NCI-H446 treated with DMSO at 0.1 percent for 48 hours (cell line): ENCODE measurements at regions not wholly inside any gene's neighbourhood (a gene's known extent, or its start where the extent isn't known, plus 50 kb on each side); places are given as distances from the start of the nearest gene placed in this dataset.

Experiments used
- DNase-seq: peaks from one replicate; lab custom pipeline; 2025; lab: John Stamatoyannopoulos, UW

GRCh38 chr5:89470658-89471057 is 587.7 kb upstream of the MEF2C start:
- no peak for DNase-seq

DNA sequence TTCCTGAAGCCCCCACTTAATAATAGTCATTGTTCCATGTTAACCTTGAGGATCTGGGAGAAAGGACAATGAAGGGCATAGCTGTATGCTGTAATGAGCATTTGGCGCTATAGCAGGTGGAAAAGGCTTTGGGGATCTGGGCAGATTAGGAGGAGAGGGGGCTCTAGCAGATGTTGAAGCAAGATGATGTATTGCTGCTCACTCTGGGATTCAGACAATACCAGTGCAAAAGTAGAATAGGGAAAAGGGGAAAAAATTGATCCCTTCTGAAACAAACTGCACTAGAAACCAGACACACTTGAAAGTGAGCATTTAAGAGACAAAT is 575.3 kb upstream of the MEF2C start:
- DNase-seq = no peak

DNA sequence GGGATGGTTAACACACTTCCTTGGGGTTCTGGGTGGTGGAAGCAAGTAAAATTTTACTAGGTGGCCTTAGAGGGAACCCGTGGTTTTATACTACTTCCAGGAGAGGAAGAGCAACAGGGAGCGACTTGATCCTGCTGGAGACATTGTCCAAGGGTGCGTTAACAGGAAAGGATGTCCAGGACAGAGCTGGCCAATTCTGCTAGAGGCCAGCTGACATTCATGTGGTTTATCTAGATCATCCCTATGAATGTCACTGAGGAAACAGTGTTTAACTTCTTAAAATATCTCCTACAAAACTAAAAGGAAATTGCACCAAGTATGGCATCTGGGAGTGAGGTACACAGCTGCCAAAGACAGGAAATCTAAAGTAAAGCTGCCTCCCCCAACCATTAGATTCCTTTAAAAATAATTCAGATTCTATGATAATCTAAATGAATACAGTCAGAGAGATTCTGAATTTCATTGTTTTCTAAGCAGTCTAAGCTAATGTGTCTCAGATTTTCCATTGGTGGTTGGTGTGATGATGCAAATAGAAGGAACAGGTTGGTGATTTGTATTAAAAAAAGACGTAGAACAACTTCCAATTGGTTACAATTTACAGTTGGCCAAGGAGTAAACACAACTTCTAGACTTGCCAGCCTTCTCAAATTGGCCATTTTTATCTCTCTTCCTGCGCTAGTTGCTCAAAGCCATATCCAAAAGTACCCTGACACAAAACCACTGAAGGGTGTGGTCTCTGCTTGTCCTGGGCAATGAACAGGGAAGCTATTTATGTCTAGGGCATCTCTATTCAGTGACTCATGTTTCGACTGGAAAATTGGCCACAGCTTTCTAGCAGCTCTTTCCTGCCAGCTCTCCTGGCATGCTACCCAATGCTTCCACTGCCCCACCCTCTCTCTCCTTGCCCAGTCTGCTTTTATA is 574.7 kb upstream of the MEF2C start:
- peak; percentile 94 for DNase-seq

GRCh38 chr5:89452081-89452480 is 569.1 kb upstream of the MEF2C start:
- DNase-seq = no peak

DNA sequence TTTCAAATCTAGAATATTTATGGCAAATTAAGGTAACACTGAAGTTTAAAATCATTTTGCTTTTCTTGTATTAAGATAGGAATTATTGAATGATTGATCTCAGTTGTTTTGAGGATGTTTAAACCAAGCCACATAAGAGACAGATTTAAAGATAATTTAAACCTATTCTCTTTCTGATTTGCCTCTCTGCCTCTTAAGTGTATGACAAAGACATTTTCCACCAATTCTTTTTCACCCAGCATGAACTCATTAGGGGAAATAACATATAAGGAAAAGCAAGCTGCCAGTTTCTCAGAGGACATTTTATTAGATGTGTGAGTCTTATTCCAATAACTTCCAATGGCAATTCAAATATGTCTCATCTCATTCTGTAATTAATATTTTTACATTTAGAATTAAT is 568.3 kb upstream of the MEF2C start:
- DNase-seq = no peak

DNA sequence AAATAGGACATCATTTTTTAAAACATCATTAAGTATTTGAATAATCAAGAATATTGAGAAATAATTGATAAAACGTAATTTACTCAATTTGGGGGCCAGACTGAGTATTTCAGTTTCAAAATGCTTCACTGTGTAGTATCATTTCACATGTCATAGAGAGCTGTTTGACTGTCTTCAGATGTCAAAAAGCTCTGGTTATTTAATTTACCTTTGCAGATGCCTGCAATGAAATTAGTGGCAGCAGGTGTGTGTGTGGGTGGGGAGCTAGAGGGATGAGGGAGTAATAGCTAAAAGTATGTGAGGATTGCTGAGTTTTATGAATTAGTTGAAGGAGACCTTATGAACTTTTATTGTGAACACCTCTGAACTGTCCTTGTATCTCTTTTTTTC is 567.2 kb upstream of the MEF2C start:
- DNase-seq = no peak

DNA sequence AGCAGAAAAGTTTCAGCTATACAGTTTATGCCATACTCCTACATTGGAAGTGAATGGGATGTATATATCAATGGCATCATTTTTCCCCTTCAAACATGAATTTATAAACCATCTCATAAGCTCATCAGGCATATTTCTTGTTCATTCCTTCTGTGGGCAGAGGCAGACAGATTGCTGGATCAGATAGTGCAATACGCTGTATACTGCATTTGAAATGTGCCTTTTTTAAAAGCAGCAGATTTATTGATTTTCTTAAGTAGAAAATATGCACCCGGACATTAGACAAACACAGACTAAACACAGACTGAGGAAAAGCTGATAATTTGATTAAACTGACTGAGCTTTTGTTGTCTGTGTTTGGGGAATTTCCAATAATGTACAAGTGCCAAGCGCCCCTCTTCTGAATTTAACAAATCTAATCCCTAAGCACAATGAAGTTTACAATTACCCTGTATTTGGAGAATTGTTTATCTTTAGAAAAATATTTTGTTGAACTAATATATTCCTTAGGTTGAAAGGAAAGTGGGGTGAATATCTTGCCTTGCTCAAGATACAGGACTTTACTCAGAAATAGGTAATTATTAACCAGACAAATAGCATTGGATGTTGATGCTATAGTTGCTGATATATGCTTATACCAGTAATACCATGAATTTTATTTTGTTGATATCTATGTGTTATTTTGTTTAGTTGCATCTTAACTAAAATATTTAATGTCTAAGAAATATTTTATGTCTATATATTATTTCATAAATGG is 566.6 kb upstream of the MEF2C start:
- no peak for DNase-seq

DNA sequence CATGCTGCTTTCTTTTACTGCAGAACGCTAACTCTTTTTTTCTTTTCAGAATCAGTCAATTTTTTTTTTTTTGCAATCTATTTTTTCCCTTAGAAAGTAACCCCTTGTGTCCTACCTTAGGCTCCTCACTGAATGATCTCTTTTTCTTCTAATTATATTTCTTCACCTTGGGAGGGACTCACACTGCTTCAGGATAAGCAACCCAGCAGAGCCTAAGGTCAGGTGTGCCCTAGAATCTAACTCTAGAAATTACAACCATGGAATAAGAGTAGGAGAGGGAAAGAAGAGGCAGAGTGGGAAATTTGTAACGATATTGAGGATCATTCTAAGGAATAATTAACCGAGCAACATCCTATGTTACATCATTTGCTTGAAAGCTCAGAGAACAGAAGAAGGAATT is 564.0 kb upstream of the MEF2C start:
- DNase-seq = no peak

- DNase-seq = no peak
These were observed 562.2 kb upstream of the MEF2C start for GRCh38 chr5:89445106-89445745.

- no peak for DNase-seq
These were observed 561.1 kb upstream of the MEF2C start for GRCh38 chr5:89444088-89444487.

- no peak for DNase-seq
These were observed 560.5 kb upstream of the MEF2C start for GRCh38 chr5:89443508-89443907.

DNA sequence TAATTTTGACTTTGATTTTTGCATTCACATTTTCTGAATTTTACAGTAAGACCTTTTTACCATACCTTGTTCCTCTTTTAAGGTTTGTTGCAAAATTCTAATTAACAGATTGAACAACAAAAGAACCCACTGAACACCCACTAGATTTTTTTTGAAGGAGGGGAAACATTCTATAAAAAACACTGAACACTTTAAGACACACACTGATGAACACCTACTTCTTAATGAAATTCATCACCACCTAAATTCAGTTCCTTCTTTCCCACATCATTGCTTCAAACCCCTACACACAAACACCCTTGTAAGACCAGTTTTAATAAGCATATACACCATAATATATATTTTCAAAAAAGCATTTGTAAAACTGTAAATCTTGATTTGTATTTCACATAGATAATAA is 559.0 kb upstream of the MEF2C start:
- DNase-seq = no peak

GRCh38 chr5:89440670-89441069 is 557.7 kb upstream of the MEF2C start:
- no peak for DNase-seq

DNA sequence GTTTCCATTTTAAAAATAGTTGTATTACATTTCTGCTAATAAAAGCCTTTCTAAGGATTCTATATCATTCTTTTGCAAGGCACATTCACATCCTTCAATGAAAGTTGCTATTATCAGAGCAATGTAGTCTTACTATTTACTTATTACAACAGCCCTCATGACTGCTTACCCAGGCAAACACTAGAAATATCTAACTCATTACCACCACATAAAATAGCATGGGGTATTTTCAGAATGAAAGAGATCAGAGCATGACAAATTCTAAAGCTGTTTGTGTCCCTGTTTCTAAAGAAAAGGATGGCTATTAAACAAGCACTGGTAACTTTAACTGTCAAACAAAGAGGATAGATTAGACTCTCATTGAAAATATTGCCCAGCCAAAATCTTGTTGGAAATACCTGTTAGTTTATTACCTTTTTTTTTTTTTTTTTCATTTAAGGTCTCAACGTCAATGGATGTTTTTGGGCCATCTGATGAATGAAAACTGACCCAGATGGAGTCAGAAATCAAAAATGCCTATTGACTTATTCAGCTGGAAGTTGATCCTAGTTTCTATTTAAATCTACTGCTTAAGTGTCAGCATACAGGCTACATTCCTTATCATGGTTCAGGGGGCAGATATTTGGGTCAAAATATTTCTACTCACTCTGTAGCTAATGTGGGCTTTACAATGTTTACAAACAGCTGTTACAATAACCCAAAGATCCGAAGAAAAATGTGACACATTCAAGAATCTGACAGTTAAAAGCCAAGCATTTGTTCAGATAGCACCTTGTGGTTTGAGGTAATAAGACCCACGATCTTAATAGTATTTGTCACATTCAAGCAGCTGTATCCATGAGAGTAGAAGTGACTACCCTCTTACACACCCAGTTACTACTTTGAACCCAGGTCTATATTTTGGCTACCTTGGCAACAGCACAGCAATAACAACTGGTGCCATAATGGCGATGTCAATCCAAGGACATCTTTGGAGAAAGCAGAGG is 554.8 kb upstream of the MEF2C start:
- DNase-seq = no peak

GRCh38 chr5:89436464-89436863 is 553.5 kb upstream of the MEF2C start:
- DNase-seq = no peak

DNA sequence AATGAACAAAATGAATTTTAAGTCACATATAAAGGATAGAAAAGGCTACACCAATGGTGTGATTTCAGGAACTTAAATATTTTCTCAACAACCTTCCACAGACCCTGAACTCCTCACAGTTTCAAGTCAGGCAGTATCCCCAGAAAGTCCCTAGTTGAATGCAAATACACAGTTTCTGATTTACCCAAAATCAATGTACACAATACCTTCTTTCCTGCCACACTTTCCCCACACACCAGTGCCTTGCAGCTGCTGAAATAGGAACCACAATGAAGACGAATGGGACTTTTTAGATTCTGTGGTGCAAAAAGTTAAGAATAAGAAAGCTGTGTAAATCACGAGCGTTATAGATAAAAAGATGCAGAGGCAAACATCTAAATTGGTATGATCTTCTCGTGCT is 552.4 kb upstream of the MEF2C start:
- DNase-seq = no peak

DNA sequence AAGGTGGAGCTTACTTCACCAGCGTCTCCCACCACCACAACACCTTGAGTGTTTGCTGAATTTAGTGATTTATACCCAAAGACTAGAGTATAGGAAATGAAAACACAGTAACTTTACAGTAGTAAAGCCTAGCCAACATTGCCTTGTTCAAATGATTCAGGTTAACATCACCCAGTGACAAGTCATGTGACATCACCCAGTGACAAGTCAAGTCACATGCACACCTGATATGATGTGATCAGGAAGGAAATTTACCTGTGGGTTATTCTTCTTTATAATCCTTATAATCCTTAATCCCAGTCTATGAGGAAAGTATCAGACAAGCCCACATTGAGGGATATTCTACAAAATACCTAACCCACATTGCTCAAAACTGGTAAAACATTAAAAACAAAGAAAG is 545.6 kb upstream of the MEF2C start:
- DNase-seq = no peak

DNA sequence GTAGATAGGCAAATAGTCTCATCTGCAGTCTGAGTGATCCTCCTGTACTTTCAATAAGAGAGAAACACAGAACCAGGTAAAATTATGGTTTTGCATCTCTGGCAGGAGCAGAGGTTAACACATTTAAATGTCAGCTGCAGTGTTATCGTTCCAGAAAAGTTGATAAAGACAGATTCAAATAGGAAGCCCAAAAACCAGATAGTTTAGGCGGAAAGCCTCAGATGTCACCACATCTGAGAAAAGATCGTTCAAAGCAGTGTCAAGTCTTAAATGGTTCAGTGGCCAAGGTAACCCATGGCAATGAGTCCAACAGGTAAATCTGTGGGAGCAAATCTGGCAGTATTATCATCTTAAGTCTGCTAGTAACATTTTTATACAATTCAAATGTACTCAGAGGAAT is 542.1 kb upstream of the MEF2C start:
- no peak for DNase-seq

DNA sequence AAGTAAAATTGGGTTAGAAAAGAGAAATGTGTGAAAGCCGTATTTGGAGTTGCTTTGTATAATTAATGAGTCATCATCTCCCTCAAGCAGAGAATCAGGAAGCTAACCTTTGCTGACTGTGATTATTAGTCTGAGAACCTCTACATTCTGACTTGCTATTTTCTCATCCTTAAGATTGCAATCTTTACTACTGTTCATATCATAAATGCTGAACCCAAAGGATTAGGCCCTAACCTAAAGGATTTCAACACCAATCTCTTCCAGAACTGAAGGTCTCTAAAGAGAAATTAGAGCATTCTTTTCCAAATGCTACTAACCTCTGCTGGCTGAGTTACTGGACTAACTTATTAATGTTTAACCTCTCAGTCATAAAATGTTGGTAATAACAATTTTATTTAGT is 538.1 kb upstream of the MEF2C start:
- DNase-seq = no peak

- DNase-seq = no peak
These were observed 535.6 kb upstream of the MEF2C start for GRCh38 chr5:89418407-89419085.

GRCh38 chr5:89417990-89418389 is 535.0 kb upstream of the MEF2C start:
- no peak for DNase-seq
